GM12878 (cell line): ENCODE measurements at regions not wholly inside any gene's neighbourhood (a gene's known extent, or its start where the extent isn't known, plus 50 kb on each side); places are given as distances from the start of the nearest gene placed in this dataset.

Source experiments
- ATAC-seq: fragments of 200-7000 bp; cut with Tn5 transposase; 3 replicates; pipeline ENCODE4 v1.9.1; 2020; ENCODE audit warnings: mild to moderate bottlenecking, moderate library complexity
- BruUV-seq: library from RNA; stranded (reverse); fragments of 400-500 nt; replicated peaks from 2 replicates; lab custom pipeline; 2021; lab: Mats Ljungman, UMichigan
- CTCF ChIA-PET: fragments of 300-600 bp; sonication (Branson Sonifier 250); formaldehyde crosslinking; extraction: SDS; loops from one replicate; lab custom pipeline; 2021; ENCODE audit warnings: inconsistent platforms; lab: Yijun Ruan, JAX
- POLR2A ChIA-PET: fragments of 350-600 bp; formaldehyde crosslinking; extraction: SDS; loops from one replicate; lab custom pipeline; 2021; ENCODE audit warnings: inconsistent platforms; lab: Charles Lee
- RAD21 ChIA-PET: fragments of 300-600 bp; sonication (Branson Sonifier 250); formaldehyde crosslinking; loops from one replicate; lab custom pipeline; 2023; ENCODE audit warnings: antibody characterized with exemption; ENCODE audit not compliant: unreplicated experiment; lab: Charles Lee
- SMC1A ChIA-PET: fragments of 300-600 bp; sonication (Branson Sonifier 250); formaldehyde crosslinking; loops from one replicate; lab custom pipeline; 2023; ENCODE audit not compliant: unreplicated experiment, uncharacterized antibody; lab: Charles Lee
- DNase-seq: peaks from one replicate; pipeline ENCODE4 v3.0.0-alpha.2; 2011; ENCODE audit warnings: low read depth, low spot score
- FAIRE-seq: peaks from 3 replicates; lab custom pipeline; 2011; peaks lifted over from hg19 to GRCh38; lab: Jason Lieb, UNC
- H2AFZ ChIP-seq: 2 replicates; pipeline ENCODE4 v1.6.0; 2011; ENCODE audit warnings: low read depth, low read length, control low read depth; ENCODE audit not compliant: control insufficient read depth
- H3K27ac ChIP-seq: 2 replicates; pipeline ENCODE4 v1.5.1; 2011; ENCODE audit warnings: control low read depth; ENCODE audit not compliant: control insufficient read depth, insufficient read depth
- H3K27me3 ChIP-seq, 2 experiments: replicated peaks in 1 of 2; 2 replicates each; pipeline versions ENCODE4 v1.6.0 to v1.6.1; 2011; ENCODE audit warnings: low read length in 1 of 2; ENCODE audit not compliant: control insufficient read depth in 2 of 2, insufficient read depth in 2 of 2
- H3K36me3 ChIP-seq, 2 experiments: 2 replicates each; pipeline ENCODE4 v1.5.1; 2011; ENCODE audit warnings: low read length in 1 of 2; ENCODE audit not compliant: control insufficient read depth in 2 of 2, insufficient read depth in 2 of 2
- H3K4me1 ChIP-seq: 2 replicates; pipeline ENCODE4 v1.6.1; 2011; ENCODE audit warnings: mild to moderate bottlenecking, low read length, moderate library complexity, mixed read lengths; ENCODE audit not compliant: control insufficient read depth, insufficient read depth
- H3K4me2 ChIP-seq: 2 replicates; pipeline ENCODE4 v1.6.0; 2011; ENCODE audit warnings: control low read depth; ENCODE audit not compliant: control insufficient read depth, insufficient read depth
- H3K4me3 ChIP-seq: fragments of 200-600 bp; sonication (generic); 2 replicates; pipeline ENCODE4 v1.5.1; 2016
- H3K79me2 ChIP-seq: 2 replicates; pipeline ENCODE4 v1.6.0; 2011; ENCODE audit warnings: low read length; ENCODE audit not compliant: control insufficient read depth, insufficient read depth
- H3K9ac ChIP-seq: 2 replicates; pipeline ENCODE4 v1.8.0; 2011; ENCODE audit warnings: low read length, control low read depth, mixed read lengths; ENCODE audit not compliant: control insufficient read depth, insufficient read depth
- H3K9me3 ChIP-seq: replicated peaks from 3 replicates; pipeline ENCODE4 v1.5.1; 2011; ENCODE audit warnings: mild to moderate bottlenecking, low read length; ENCODE audit not compliant: control insufficient read depth, insufficient read depth
- H4K20me1 ChIP-seq: 2 replicates; pipeline ENCODE4 v1.6.0; 2011; ENCODE audit not compliant: control insufficient read depth, insufficient read depth
- BHLHE40 ChIP-seq, 2 experiments: fragments of 450-650 bp in 1 of 2; IDR thresholded peaks; 2 replicates each; pipeline ENCODE4 v1.6.1; 2011 to 2017; ENCODE audit warnings: low read depth in 2 of 2, borderline replicate concordance in 1 of 2, improper control_type of control experiment in 1 of 2, low read length in 1 of 2, mild to moderate bottlenecking in 1 of 2
- BRCA1 ChIP-seq: IDR thresholded peaks from 2 replicates; pipeline ENCODE4 v1.6.1; 2011; ENCODE audit warnings: low read depth, low read length, improper control_type of control experiment
- E2F8 ChIP-seq: fragments of 450-650 bp; IDR thresholded peaks from 2 replicates; pipeline ENCODE4 v1.6.1; 2018; ENCODE audit warnings: mild to moderate bottlenecking, low read depth, moderate library complexity; ENCODE audit not compliant: partially characterized antibody
- HDAC2 ChIP-seq: fragments of 200-600 bp; sonication (generic); IDR thresholded peaks from 2 replicates; pipeline ENCODE4 v1.6.1; 2017
- HSF1 ChIP-seq: fragments of 150-350 bp; IDR thresholded peaks from 2 replicates; pipeline ENCODE4 v1.6.1; 2014; ENCODE audit warnings: mild to moderate bottlenecking, low read depth, low read length
- IRF3 ChIP-seq: fragments of 450-650 bp; IDR thresholded peaks from 2 replicates; pipeline ENCODE4 v1.6.1; 2014; ENCODE audit warnings: mild to moderate bottlenecking
- MEF2A ChIP-seq: IDR thresholded peaks from 2 replicates; pipeline ENCODE4 v1.6.1; 2011; ENCODE audit warnings: low read depth, mild to moderate bottlenecking, low read length, moderate library complexity; ENCODE audit not compliant: insufficient read depth
- NR2C2 ChIP-seq: IDR thresholded peaks from 2 replicates; pipeline ENCODE4 v1.6.1; 2011; ENCODE audit warnings: borderline replicate concordance, low read depth; ENCODE audit not compliant: control insufficient read depth, insufficient read length
- NR2F1 ChIP-seq: fragments of 450-650 bp; conservative IDR thresholded peaks from 2 replicates; pipeline ENCODE4 v1.6.1; 2017; ENCODE audit warnings: mild to moderate bottlenecking
- POU2F2 ChIP-seq: IDR thresholded peaks from 3 replicates; pipeline ENCODE4 v1.6.1; 2011; ENCODE audit warnings: low read depth, mild to moderate bottlenecking, low read length, borderline replicate concordance
- ZBTB11 ChIP-seq: fragments of 450-650 bp; formaldehyde crosslinking; IDR thresholded peaks from 2 replicates; pipeline ENCODE4 v1.5.0; 2022; ENCODE audit warnings: mild to moderate bottlenecking, missing genetic modification characterization
- ZBTB4 ChIP-seq: fragments of 450-650 bp; formaldehyde crosslinking; IDR thresholded peaks from 2 replicates; pipeline ENCODE4 v1.4.0; 2022; ENCODE audit warnings: mild to moderate bottlenecking, moderate library complexity
- WGBS: methylation state at CpG from one replicate; pipeline ENCODE4 v1.1.6; 2016; ENCODE audit warnings: low lambda C conversion rate; ENCODE audit not compliant: insufficient replicate concordance, insufficient coverage; ENCODE audit errors: missing lambda C conversion rate; 5-methylcytosine and 5-hydroxymethylcytosine counted together
- in situ Hi-C: fragments of 300-500 bp; cut with MboI; formaldehyde crosslinking; loops from 9 replicates; pipeline ENCODE4 v1.14.3; 2018; ENCODE audit warnings: mixed read lengths
- intact Hi-C: fragments of 100-400 bp; cut with micrococcal nuclease; formaldehyde crosslinking; loops from one replicate; pipeline ENCODE4 v1.14.2; 2022; ENCODE audit not compliant: unreplicated experiment

GRCh38 chr6:23591761-23592160 is 534.3 kb upstream of the NRSN1 start:
- Histone ChIP-seq H3K4me2 (no peak overlapping the region), H3K79me2 (no peaks in the 10 kb centered on the region), H2AFZ (no peak overlapping the region), H3K27me3 (no peaks in the 10 kb centered on the region), H4K20me1 (no peaks in the 10 kb centered on the region), H3K4me1 (no peaks in the 10 kb centered on the region), H3K9ac (no peak overlapping the region), H3K36me3 (no peaks in the 10 kb centered on the region), H3K9me3 (no peaks in the 10 kb centered on the region), H3K4me3 (no peak overlapping the region), H3K27ac (no peak overlapping the region)
- ChIA-PET RAD21 (no interaction called here), POLR2A (no interaction called here), SMC1A (no interaction called here), CTCF (interaction anchor here (1.0 kb wide), 1 partner anchor 121 kb away, joined by 3 read pairs; no protein-coding TSS in a partner anchor)
- ATAC-seq (no peak), DNase-seq (no peak), FAIRE-seq (no peak)
- in situ Hi-C loops, result no loop called here
- intact Hi-C loops, result no loop called here
- no TSS peak for BruUV-seq
- WGBS, result 61% methylated on average over 4 of the region's 4 CpGs
- TF ChIP-seq HSF1, result no peak
- TF ChIP-seq IRF3, result no peak
- no peak for TF ChIP-seq HDAC2
- no peak for TF ChIP-seq BHLHE40 (IDR thresholded peaks at IDR 0.05; ENCODE audit: borderline replicate concordance in 1 of 2, low read depth in 2 of 2, low read length in 1 of 2)
- TF ChIP-seq MEF2A, result no peak
- no peak for TF ChIP-seq NR2F1
- TF ChIP-seq ZBTB11, result no peak
- no peak for TF ChIP-seq POU2F2
- no peak for TF ChIP-seq ZBTB4 (CRISPR knock-in tag)
- TF ChIP-seq E2F8, result no peak
- no peak for TF ChIP-seq BRCA1
- TF ChIP-seq NR2C2, result no peak
